ENCODE measurements at regions not wholly inside any gene's neighbourhood (a gene's known extent, or its start where the extent isn't known, plus 50 kb on each side); places are given as distances from the start of the nearest gene placed in this dataset.

DNA sequence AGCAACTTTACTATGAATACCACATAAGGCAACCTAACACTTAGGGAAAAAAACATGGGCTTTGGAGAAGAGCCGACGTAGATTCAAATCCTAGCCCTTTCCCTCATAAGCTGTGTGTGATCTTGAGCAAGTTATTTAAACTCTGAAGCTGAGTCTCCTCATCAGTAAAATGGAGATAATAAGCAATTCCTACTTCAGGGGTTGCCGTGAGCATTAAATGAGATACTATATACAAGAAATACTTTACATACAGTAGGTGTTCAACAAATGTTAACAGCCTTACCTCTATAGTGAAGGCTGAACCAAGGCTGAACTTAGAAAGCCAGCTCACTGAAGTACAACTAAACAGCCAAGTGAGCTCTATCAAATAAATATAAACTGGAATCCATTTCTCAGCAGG is 146.2 kb upstream of the DKK2 start:
- DNase-seq (ENCODE audit: insufficient read length), result no peak
- TF ChIP-seq POLR2AphosphoS5 (IDR thresholded peaks at IDR 0.05; ENCODE audit: low read depth, low read length) (no peak), POLR2A (IDR thresholded peaks at IDR 0.05; ENCODE audit: low read depth, low read length) (no peak), TAF1 (IDR thresholded peaks at IDR 0.05; ENCODE audit: borderline replicate concordance, low read depth, low read length) (no peak)
- FAIRE-seq, result no peak

DNA sequence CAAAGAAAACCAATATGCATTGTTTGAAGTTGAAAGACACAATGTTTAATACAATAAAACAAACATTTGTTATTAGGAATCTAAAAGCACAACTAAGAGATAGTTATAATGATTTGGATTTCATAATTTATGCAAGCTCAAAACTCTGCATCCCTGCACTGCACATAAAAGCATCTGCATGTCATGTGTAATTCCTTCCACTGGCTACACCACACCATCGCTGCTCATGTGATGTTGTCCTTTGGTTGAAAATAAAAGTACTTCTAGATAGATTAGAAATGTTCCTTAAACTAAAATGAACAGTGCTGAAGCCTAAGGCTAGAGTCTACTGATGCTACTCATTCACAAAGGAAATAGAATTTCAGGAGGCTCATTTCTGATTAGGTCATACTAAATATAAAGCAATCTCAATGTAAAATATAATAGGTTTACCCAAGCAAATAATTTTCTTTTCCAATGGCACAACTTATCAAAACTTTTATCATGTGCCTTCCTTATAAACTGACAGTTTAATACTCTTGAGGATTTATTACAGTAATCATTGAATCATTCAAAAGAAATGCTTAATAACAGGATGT is 130.8 kb upstream of the DKK2 start:
- FAIRE-seq, result no peak
- DNase-seq (ENCODE audit: insufficient read length), result no peak
- TF ChIP-seq POLR2AphosphoS5 (IDR thresholded peaks at IDR 0.05; ENCODE audit: low read depth, low read length) (no peak), TAF1 (IDR thresholded peaks at IDR 0.05; ENCODE audit: borderline replicate concordance, low read depth, low read length) (no peak)

DNA sequence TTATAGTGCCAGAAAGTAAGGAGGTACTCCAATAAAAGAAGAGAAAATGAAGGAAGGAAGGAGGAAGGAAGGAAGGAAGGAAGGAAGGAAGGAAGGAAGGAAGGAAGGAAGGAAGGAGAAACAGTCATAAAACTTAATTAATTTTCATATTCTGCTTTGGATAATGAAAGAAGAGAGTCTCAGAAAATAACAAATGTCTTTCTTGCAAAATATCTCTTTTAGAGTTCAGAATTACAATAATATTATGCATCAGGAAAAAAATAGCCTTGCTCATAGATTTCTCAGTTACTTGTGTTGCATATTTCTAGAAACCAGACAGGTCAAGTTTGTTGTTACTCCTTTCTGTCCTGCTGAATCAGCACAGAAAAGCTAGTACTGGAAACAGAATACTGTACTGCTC is 130.1 kb upstream of the DKK2 start:
- TF ChIP-seq POLR2A (IDR thresholded peaks at IDR 0.05; ENCODE audit: low read depth, low read length) (no peak), TAF1 (IDR thresholded peaks at IDR 0.05; ENCODE audit: borderline replicate concordance, low read depth, low read length) (no peak), POLR2AphosphoS5 (IDR thresholded peaks at IDR 0.05; ENCODE audit: low read depth, low read length) (no peak)
- FAIRE-seq (no peak), DNase-seq (ENCODE audit: insufficient read length) (no peak)

DNA sequence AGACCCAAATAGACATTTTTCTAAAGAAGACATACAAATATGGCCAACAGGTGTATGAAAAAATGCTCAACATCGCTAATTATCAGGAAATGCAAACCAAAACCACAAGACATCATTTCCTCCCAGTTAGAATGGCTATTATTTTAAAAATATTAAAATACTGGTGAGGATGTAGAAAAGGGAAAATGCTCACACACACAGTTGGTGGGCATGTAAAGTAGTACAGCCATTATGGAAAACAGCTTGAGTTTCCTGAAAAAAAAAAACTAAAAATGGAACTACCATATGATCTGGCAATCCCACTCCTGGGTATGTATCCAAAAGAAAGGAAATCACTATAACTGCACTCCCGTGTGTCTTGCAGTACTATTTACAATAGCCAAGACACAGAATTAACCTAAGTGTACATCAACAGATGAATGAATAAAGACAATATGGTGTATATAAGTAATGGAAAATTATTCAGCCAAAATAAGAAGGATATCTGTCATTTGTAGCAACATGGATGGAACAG is 128.9 kb upstream of the DKK2 start:
- TF ChIP-seq TAF1 (IDR thresholded peaks at IDR 0.05; ENCODE audit: borderline replicate concordance, low read depth, low read length), result no peak
- no peak for TF ChIP-seq POLR2AphosphoS5 (IDR thresholded peaks at IDR 0.05; ENCODE audit: low read depth, low read length)
- no peak for TF ChIP-seq POLR2A (IDR thresholded peaks at IDR 0.05; ENCODE audit: low read depth, low read length)
- DNase-seq (ENCODE audit: insufficient read length), result no peak
- FAIRE-seq, result no peak

DNA sequence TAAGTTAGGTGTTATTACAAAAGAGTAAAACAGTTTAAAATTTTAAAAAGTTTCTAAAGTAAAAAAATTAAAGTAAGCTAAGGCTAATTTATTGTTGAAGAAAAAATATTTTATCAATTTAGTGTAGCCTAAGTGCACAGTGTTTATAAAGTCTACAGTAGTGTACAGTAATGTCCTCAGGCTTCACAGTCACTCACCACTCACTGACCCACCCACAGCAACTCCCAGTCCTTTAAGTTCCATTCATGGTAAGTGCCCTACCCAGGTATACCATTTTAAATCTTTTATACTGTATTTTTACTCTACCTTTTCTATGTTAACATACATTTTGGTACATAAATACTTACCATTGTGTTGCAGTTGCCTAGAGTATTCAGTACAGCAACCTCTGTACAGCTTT is 120.3 kb upstream of the DKK2 start:
- FAIRE-seq, result no peak
- no peak for DNase-seq (ENCODE audit: insufficient read length)
- TF ChIP-seq POLR2AphosphoS5 (IDR thresholded peaks at IDR 0.05; ENCODE audit: low read depth, low read length), result no peak
- no peak for TF ChIP-seq POLR2A (IDR thresholded peaks at IDR 0.05; ENCODE audit: low read depth, low read length)
- TF ChIP-seq TAF1 (IDR thresholded peaks at IDR 0.05; ENCODE audit: borderline replicate concordance, low read depth, low read length), result no peak

DNA sequence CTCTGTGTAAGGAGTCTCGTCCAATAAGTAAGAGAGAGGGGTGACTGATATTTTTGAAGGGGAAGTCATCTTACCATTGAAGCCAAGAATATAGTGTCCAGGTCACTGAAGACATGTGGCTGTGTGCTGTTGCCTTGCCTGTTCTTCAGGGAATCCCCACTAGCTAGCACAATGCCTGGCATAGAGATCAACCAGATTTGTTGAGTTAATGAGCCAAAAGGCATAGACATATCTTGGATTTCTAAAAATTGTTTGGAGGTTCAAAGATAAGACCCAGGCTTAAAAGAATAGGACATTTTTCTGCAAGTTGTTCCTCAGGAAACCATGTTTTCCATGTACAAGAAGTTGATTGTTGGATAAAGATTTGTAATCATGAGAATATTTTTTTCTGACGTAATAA is 119.3 kb upstream of the DKK2 start:
- FAIRE-seq (no peak), DNase-seq (ENCODE audit: insufficient read length) (no peak)
- no peak for TF ChIP-seq POLR2AphosphoS5 (IDR thresholded peaks at IDR 0.05; ENCODE audit: low read depth, low read length)
- TF ChIP-seq POLR2A (IDR thresholded peaks at IDR 0.05; ENCODE audit: low read depth, low read length), result no peak
- no peak for TF ChIP-seq TAF1 (IDR thresholded peaks at IDR 0.05; ENCODE audit: borderline replicate concordance, low read depth, low read length)

DNA sequence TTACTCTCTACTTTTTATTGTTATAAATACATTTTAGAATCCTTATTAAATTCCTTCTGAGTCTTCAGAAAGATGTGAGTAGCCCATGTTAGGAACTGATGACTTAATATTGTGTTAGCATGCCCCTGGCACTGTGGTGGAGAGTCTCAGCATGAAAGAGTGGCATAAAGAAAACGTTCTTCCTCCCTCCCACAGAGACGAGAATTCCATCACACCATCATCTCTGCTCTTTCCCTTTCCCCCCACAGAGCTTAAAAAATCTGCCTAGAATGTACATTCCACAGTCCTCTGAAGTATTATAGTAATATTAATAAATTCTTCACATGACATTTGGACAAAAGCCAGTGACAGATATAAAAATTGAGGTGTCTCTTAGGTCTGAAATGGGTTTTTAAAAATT is 117.8 kb upstream of the DKK2 start:
- no peak for DNase-seq (ENCODE audit: insufficient read length)
- TF ChIP-seq TAF1 (IDR thresholded peaks at IDR 0.05; ENCODE audit: borderline replicate concordance, low read depth, low read length) (no peak), POLR2AphosphoS5 (IDR thresholded peaks at IDR 0.05; ENCODE audit: low read depth, low read length) (no peak), POLR2A (IDR thresholded peaks at IDR 0.05; ENCODE audit: low read depth, low read length) (no peak)
- no peak for FAIRE-seq

DNA sequence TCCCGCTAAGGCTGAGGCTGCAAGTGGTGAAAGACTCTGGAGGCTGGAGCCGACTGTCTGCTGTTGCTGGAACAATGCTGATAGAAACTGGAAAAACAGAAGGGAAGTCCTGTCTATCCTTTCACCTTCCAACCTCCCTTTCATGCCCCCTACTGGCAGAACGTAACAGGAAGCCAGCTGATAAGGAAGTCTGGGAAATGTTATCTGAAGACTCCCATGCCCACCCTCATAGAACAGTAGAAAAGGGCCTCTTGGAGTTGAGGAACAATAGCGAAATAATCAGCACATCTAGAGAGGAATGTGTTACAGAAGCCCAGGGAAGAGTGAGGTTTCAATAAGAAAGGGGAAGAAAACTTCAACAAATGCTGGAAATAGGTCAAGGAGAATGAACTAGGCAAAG is 117.1 kb upstream of the DKK2 start:
- no peak for FAIRE-seq
- TF ChIP-seq POLR2AphosphoS5 (IDR thresholded peaks at IDR 0.05; ENCODE audit: low read depth, low read length), result no peak
- TF ChIP-seq POLR2A (IDR thresholded peaks at IDR 0.05; ENCODE audit: low read depth, low read length), result no peak
- no peak for TF ChIP-seq TAF1 (IDR thresholded peaks at IDR 0.05; ENCODE audit: borderline replicate concordance, low read depth, low read length)
- DNase-seq (ENCODE audit: insufficient read length), result no peak

DNA sequence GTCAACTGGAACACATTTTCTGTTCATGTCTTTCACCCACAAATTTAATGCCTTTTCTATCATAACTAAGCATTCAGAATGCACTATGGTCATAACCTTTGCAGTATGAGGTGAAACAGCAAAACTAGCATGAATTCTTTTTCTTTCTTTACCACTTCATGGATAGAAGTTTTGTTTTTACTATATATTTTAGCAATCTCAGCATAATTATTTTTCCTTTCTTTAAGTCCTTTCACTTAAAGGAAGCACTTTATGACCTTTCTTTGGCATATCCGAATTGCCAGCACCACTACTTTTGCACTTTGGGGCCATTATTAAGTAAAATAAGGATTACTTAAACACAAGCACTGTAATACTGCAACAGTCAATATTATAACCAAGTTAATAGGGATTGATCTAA is 115.1 kb upstream of the DKK2 start:
- DNase-seq (ENCODE audit: insufficient read length), result no peak
- TF ChIP-seq POLR2AphosphoS5 (IDR thresholded peaks at IDR 0.05; ENCODE audit: low read depth, low read length), result no peak
- TF ChIP-seq POLR2A (IDR thresholded peaks at IDR 0.05; ENCODE audit: low read depth, low read length), result no peak
- no peak for TF ChIP-seq TAF1 (IDR thresholded peaks at IDR 0.05; ENCODE audit: borderline replicate concordance, low read depth, low read length)
- FAIRE-seq, result no peak

DNA sequence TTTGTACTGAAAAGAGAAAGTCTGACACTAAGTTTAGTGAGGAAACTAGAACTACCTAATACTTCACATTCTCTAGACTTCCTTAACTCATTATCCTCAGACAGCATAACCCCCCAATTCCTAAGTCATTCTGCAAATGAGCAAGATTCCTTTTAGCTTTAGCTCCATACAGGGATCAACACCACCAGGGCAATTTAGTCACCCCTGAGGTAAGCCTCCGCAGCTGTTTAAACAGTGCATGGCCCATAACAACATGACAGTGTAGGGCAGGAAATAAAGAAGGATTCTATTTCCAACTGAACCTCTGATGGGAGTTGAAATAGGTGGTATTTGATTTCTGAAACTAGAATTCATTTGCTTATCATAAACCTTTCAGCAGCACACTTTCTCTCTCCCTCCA is 112.8 kb upstream of the DKK2 start:
- DNase-seq (ENCODE audit: insufficient read length) (no peak), FAIRE-seq (no peak)

DNA sequence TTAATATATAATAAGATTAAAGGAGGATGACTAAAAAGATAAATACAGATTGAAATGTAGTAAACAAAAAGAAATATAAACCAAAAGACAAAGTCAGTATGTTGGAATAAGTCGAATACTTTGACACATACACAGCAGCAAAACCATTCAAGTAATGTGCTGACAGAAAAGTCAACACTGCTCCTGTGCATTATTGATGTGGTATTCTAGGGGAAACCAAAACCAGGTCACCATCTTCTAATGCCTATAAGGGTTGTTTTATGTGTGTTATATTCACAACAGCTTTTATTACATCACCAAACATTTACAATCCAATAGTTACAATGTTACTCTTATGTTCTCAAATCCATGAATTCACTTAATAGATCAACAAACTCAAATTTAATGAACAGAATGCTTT is 111.8 kb upstream of the DKK2 start:
- DNase-seq (ENCODE audit: insufficient read length) (no peak), FAIRE-seq (no peak)
- no peak for TF ChIP-seq TAF1 (IDR thresholded peaks at IDR 0.05; ENCODE audit: borderline replicate concordance, low read depth, low read length)
- no peak for TF ChIP-seq POLR2A (IDR thresholded peaks at IDR 0.05; ENCODE audit: low read depth, low read length)
- no peak for TF ChIP-seq POLR2AphosphoS5 (IDR thresholded peaks at IDR 0.05; ENCODE audit: low read depth, low read length)

More for the DNA sequence above, 112.8 kb upstream of the DKK2 start:
- TF ChIP-seq POLR2AphosphoS5 (IDR thresholded peaks at IDR 0.05; ENCODE audit: low read depth, low read length) (no peak), TAF1 (IDR thresholded peaks at IDR 0.05; ENCODE audit: borderline replicate concordance, low read depth, low read length) (no peak), POLR2A (IDR thresholded peaks at IDR 0.05; ENCODE audit: low read depth, low read length) (no peak)

DNA sequence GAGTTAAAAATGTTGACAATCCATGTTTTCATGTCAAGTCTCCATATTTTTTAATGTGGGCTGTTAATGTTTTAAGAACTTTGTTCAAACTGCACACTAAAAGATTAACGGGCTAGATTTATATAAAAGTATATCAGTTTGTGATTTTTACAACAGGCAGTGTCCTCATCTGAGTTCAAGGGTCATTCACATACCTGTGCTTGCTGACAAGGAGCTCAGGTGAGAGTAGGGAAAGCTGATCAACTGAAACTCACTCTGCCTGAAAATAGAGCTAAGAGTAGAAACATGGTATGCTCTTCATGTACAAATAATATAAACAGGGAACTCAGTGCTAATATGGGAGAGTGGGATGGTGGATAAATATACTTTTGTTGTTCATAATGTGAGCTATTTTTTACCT is 102.3 kb upstream of the DKK2 start:
- no peak for FAIRE-seq
- no peak for DNase-seq (ENCODE audit: insufficient read length)
- TF ChIP-seq POLR2AphosphoS5 (IDR thresholded peaks at IDR 0.05; ENCODE audit: low read depth, low read length) (no peak), POLR2A (IDR thresholded peaks at IDR 0.05; ENCODE audit: low read depth, low read length) (no peak), TAF1 (IDR thresholded peaks at IDR 0.05; ENCODE audit: borderline replicate concordance, low read depth, low read length) (no peak)
